Erythroblast (primary cell): ENCODE measurements at regions not wholly inside any gene's neighbourhood (a gene's known extent, or its start where the extent isn't known, plus 50 kb on each side); places are given as distances from the start of the nearest gene placed in this dataset.

Experiments used
- GATA1 ChIP-seq: IDR thresholded peaks from 2 replicates; pipeline ENCODE4 v1.6.1; 2011; ENCODE audit warnings: low read depth, mild to moderate bottlenecking, control low read depth, low read length, moderate library complexity
- POLR2A ChIP-seq: IDR thresholded peaks from 2 replicates; pipeline ENCODE4 v1.6.1; 2011; ENCODE audit warnings: mild to moderate bottlenecking, low read length

- TF ChIP-seq POLR2A: no peak
- no peak for TF ChIP-seq GATA1
Observed at GRCh38 chr16:86096850-86097249, 197.9 kb downstream of the IRF8 start.
